T-helper 22 cell (primary cell): ENCODE measurements at regions not wholly inside any gene's neighbourhood (a gene's known extent, or its start where the extent isn't known, plus 50 kb on each side); places are given as distances from the start of the nearest gene placed in this dataset.

ENCODE experiments used
- DNase-seq: peaks from one replicate; pipeline ENCODE4 v3.0.0-alpha.2; 2020; ENCODE audit warnings: low read depth

DNA sequence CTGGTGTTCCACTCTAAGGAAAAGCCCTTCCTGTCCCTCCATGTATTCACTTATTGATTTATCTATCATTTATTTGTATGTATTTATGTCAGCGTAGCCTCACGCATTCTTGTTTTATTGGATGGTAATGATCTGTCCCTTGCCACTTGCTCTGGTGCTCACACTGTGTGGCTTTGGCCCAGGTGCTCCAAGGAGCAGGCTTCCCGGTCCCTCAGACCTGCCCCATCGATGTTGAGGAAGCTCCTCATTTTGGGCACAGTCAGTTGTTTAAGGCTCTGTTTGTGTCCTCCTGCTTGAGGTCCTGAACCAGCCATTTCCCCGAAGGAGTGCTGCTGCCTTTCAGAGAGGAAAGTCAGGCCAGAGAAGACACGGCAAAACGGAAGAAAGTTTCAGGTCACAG is 1485.4 kb downstream of the TBC1D22A start:
- no peak for DNase-seq

GRCh38 chr22:48245196-48245485 is 1482.7 kb downstream of the TBC1D22A start:
- DNase-seq = no peak

- no peak for DNase-seq
Measured at GRCh38 chr22:48244388-48245195, 1482.1 kb downstream of the TBC1D22A start.

DNA sequence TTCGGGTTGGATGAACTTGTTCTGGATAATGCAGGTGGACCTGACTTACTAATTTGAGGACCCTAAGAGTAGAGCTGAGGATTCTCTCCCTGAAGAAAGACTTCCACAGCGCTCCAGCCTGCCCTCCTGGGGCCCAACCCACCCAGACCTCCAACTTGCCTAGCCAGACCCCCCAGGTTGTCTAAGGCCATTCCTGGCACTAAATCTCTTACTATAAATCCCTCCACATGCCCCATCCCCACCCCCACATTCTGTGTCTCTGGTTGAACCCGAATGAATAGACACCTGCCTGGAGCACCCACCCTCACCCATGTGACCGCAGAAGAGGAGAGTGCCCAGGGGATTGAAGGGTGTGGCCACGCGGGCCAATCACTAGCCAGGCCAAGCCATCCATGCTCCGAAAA is 1480.0 kb downstream of the TBC1D22A start:
- no peak for DNase-seq

GRCh38 chr22:48241658-48242057 is 1479.2 kb downstream of the TBC1D22A start:
- no peak for DNase-seq

DNA sequence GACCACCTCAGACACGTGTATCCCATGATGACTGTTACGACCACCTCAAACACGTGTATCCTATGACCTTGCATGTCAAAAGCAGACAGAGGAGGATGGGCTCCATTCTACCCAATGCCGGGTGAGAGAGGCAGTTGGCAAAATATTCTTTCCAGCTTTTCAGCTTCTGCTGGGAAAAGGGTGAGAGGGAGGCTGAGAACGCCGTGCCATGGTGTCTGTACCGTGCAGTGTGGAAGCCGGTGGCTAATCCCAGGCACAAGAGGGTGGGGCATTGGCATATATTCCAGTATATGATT is 1478.4 kb downstream of the TBC1D22A start:
- no peak for DNase-seq

GRCh38 chr22:48240148-48240934 is 1477.9 kb downstream of the TBC1D22A start:
- no peak for DNase-seq

GRCh38 chr22:48239461-48240147 is 1477.2 kb downstream of the TBC1D22A start:
- no peak for DNase-seq

- DNase-seq = no peak
Measured at GRCh38 chr22:48238966-48239365, 1476.5 kb downstream of the TBC1D22A start.

DNA sequence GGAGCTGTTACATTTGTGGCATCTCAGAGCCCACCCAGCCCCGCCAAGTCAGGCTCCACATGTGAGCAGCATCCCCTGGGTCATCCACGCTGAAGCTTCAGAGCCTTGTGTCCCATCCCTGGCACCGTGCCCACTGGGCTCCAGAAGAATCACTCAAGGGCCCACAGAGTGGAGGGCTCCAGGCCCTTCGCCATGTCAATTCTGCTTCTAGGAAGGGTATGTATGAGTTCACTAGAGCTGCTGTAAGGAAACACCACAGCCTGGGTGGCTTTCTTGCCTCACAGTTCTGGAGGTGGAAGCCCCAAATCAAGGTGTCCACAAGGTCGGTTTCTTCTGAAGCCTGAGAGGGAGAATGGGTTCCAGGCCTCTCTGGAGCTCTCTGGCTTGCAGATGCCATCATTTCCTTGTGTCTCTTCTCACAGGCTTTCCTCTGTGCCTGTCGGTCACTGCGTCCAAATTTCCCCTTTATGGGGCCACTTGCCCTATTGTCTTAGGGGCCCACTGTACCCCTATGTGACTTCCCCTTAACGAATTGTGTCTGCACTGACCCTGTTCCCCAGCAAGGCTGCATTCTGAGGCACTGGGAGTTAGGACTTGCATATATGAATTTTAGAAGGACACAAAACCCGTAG is 1476.0 kb downstream of the TBC1D22A start:
- no peak for DNase-seq

- no peak for DNase-seq
Measured at GRCh38 chr22:48237466-48238283, 1475.2 kb downstream of the TBC1D22A start.

DNA sequence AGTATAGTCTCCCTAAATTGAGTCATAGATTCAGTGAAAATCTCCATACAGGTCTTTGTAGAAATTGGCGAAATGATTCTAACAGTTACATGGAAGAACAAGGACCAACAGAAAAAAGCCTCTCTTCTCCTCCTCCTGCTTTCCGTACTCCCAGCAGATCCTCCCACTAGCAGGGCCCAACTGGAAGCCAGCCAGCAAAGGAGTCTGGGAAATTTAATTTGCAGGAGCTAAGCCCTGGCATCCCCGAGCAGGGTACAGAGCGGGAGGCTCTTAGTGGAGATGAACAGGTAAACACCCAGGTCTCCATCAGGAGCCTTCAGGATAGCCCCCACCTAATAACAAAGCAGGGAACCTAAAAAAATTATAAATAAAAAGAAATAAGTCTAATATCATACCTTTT is 1473.8 kb downstream of the TBC1D22A start:
- DNase-seq = no peak

DNA sequence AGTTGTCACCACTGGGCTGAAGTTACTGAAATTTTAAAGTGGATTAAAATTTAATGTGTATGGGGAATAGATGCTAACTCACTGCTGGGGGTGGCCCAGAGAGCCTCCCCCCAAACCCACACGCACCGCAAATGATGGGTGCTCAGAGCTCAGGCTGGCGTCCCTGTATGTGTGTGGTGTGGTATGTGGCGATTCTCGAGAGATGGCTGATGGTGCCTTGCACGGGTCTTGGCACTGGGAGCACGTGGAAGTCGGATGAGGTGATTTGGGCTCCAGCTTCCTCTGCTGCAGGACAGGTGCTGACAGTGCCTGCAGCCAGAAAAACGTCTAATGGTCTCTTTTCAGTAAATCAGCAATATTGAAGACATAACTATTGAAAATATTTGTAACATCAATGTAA is 1473.3 kb downstream of the TBC1D22A start:
- DNase-seq = no peak

DNA sequence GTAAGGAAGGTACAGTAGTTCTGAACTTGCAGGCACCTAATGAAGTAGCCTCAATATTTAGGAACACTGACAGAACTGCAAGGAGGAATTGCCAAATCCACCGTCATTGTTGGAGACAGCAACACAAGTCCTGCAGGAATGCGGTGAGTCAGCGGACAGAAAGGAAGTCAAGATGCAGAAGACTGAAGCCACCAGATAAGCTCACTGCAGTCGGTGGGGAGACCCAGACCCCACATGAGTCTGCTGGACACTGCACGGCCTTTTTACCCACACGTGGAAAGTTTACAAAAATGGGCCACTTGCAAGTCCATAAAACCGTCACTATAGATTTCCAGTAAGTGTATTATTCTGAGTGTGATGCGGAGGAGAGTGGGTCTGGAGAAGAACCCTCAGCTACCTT is 1471.6 kb downstream of the TBC1D22A start:
- no peak for DNase-seq

DNA sequence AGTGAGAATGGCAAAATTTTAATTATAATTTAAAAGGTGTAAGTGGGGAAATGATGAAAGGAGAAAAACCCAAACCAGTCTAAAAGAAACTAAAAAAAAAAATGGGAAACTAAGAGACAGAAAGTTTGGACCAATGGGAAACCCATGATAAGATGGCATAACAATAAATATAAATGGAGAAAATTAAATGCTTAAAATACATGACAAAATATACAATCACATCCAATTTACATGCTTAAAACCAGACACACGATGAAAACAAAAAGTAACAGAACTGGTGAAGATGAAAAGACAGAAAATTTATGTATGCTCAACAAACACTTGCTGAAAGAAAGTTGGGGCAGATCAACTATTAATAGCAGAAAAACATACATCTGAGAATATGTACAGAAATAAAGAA is 1471.1 kb downstream of the TBC1D22A start:
- no peak for DNase-seq

- no peak for DNase-seq
Measured at GRCh38 chr22:48228468-48228867, 1466.0 kb downstream of the TBC1D22A start.

DNA sequence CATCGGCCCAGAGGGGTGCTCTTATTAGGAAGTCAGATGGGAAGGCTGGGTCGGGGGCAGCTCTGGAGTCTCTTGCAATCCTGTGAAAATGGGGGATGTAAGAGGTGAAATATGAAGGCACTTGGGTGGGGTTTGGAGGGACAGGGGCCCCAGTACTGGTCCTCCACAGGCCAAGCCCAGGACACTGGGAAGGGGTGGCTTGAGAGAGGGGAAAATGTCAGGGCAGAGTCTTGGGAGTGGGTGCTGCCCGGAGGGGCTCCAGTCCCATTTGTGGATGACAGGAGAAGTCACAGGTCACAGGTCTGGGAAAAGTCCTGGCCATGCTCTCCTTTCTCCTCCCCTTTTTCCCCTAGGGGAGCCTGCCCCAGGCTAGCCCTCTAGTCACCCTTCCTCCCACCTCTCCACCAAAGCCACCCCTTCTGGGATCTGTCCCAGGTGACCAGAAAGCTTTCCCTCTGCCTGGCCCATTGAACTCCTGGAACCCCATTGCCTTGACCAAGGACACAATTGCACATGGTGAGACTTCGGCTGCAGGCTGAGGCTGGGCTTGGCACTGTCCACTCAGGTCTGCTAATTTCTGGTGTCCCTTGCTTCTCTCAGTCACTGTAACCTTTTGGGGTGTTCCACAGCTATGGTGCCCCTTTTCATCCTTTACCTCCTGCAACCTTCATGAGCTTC is 1465.0 kb downstream of the TBC1D22A start:
- DNase-seq = no peak

DNA sequence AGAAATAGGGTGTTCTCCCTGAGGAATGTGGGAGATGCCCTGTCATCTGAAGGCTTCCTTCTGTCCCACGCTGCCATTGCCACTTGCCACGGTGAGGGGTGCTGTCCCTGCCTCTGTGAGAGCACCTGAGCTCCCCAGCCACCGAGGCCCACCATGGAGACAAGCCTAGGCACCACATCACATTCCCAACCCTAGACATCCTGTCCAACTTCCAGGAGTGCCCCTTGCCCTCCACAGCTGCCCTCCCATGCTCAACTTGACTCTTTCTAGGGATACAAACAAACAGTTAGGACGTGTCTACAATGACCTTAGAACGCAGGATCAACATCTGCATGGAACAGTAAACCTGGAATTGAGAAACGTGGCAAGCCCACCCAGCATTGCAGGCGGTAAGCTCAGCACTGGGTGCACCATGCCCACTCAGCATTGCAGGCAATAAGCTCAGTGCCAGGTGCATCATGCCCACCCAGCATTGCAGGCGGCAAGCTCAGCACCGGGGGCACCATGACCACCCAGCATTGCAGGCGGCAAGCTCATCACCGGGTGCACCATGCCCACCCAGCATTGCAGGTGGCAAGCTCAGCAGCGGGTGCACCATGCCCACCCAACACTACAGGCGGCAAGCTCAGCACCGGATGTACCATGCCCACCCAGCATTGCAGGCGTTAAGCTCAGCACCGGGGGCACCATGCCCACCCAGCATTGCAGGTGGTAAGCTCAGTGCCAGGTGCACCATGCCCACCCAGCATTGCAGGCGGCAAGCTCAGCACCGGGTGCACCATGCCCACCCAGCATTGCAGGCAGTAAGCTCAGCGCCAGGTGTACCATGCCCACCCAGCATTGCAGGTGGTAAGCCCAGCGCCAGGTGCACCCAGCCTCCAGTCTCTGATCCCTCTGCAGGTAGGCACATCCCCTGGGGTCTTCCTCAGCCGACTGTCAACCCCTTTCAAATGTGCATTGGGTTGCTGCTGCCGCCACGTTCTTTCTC is 1463.9 kb downstream of the TBC1D22A start:
- DNase-seq = no peak

GRCh38 chr22:48224332-48224731 is 1461.9 kb downstream of the TBC1D22A start:
- no peak for DNase-seq
